NCI-H187 (cell line): ENCODE measurements at regions not wholly inside any gene's neighbourhood (a gene's known extent, or its start where the extent isn't known, plus 50 kb on each side); places are given as distances from the start of the nearest gene placed in this dataset.

ENCODE experiments used
- DNase-seq, 2 experiments: peaks; one replicate each; lab custom pipeline; 2025; lab: John Stamatoyannopoulos, UW

DNA sequence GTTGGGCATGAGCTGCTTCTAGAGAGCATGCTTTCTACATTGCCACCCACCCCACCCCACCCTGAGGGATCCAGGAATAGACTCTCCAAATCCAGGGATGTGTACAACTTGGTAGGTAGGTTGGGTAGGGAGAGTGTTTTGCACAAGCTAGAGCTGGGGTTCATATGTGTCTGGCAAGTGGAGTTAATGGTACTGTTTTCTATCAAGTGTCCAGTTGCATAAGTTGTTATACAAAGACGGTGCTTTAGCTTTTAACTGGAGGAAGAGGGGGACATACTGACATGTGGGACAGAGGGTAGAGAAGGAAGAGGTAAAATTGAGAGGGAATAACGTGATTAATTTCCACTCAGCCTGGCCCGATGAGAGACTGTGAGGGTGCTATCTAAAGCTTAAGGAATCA, 51.0 kb upstream of the TNC start:
- DNase-seq: no peak

DNA sequence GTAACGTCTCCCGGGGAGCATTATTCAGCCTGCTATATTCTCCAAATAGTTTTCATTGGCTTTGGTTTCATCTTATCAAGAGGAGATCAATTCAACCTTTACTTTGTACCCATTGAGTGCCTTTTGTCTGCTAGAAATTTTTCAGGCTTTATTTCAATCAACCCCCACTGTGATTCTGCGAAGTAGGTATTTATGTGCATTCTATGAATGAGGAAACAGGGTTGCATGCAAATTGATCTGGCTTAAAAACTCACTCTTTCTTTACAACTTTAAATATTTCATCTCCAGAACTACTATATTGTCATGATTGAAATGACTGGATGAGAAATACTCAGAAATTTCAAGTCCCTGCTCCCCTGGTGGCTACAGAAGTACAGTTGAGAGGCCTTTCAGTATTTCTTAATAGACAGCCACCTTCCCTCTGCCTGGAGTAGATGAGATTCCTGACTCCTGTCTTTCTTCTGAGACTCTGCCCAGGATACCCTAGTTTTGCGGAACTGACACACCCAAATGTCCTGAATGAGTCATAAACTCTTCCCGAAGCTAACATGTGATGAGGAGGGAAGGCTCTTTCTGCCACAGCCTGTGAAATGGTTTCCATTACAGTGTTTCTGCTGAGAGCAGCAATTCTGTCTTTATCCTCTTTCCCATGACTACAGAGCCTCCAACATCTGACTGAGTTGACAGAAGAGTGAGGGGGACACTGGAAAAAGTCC, 52.6 kb upstream of the TNC start:
- DNase-seq: no peak

DNA sequence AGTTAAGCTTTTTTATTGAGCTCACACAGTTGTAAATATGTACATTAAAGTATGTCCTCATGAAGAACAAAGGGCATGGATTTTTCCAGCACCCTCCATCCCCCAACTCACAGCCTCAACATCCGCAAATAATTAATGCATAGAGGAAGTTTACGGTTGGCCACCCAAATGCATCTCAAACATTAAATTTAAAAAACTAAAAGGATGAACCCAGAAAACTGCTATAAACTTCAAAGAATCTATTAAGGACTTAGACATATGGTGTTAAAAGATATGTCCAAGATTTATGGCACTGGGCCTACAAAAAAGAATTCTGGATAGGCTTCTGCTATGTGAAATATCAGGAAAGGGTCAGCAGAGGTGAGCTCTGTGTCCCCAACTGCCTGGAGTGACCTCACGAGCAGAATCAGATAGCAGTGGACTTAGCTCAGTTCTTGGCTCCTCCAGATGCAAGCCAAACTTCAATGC, 54.0 kb upstream of the TNC start:
- no peak for DNase-seq

DNA sequence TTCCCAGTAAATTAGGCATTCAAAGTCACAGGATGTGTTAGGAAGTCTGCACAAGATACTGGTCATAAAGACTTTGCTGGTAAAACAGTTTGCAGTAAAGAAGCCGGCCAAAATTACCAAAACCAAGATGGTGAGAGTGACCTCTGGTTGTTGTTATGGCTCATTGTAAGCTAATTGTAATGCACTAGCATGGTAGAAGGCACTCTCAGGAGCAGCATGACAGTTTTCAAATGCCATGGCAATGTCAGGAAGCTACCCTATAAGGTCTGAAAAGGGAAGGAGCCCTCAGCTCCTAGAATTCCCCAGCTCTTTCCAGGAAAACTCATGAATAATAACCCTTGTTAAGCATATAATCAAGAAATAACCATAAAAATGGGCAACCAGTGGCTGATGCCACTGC, 64.3 kb upstream of the TNC start:
- no peak for DNase-seq

DNA sequence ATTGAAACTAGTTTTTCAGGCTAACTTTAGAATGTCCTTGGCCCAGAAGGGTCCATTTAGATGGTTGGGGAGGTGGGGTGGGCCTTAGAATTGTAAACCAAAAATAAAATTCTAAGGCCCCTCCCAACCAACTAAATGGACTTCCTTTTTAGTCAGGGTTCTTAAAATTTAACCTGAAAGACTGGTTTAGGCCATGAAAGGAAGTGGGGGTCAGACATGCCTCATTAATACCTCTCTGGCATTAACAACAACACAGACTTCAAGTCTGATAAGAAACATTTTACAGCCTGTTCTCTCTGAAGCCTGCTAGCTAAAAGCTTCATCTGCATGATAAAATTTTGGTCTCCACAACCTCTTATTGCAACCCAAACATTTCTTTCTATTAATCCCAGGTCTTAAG, 65.5 kb upstream of the TNC start:
- no peak for DNase-seq

DNA sequence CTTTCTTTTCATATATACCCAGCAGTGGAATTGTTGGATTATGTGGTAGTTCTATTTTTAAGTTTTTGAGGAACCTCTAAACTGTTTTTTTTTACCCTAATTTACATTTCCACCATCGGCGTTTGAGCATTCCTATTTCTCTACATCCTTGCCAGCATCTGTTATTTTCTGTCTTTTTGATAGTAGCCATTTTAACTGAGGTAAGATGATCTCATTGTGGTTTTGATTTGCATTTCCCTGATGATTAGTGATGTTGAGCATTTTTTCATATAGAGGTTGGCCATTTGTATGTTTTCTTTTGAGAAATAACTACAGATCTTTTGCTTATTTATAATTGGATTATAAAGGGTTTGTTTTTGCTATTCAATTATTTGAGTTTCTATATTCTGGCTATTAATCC, 71.7 kb upstream of the TNC start:
- DNase-seq: no peak

DNA sequence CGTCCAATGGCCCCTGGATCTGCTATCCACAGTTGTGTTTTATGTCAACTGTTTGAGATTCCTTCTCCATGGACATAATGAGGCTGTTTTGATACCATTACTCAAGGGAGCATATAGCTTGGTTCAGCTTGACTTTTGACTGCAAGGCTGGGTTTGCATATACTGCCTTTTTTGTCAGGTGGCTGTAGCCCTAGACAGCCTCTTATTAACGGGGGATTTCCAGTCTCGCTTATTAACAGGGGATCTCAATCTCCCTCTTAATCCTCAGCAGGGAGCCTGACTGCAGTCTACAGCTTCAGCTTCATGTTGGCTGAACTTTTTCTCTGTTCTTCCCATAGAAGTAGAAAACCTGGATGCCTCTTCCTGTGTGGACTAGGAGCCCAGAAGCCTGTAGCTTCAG, 73.7 kb upstream of the TNC start:
- no peak for DNase-seq

DNA sequence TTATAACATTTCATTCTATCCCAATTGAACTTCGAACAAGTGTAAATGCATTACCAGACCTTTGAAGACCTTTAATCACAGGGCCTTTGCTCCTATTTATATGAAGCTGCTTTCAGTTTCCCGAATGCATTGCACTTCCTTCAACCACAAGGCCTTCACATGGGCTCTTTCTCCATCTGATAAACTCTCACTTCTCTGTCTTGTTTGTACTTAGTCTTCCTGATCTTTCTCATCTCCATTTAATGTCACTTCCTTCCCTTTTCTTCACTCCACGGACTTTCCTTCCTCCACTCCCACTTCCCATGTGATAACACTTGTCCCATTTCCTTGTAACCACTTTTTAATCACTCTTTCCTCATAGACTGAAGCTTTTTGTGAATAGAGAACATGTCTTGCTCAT, 74.3 kb upstream of the TNC start:
- DNase-seq: no peak

DNA sequence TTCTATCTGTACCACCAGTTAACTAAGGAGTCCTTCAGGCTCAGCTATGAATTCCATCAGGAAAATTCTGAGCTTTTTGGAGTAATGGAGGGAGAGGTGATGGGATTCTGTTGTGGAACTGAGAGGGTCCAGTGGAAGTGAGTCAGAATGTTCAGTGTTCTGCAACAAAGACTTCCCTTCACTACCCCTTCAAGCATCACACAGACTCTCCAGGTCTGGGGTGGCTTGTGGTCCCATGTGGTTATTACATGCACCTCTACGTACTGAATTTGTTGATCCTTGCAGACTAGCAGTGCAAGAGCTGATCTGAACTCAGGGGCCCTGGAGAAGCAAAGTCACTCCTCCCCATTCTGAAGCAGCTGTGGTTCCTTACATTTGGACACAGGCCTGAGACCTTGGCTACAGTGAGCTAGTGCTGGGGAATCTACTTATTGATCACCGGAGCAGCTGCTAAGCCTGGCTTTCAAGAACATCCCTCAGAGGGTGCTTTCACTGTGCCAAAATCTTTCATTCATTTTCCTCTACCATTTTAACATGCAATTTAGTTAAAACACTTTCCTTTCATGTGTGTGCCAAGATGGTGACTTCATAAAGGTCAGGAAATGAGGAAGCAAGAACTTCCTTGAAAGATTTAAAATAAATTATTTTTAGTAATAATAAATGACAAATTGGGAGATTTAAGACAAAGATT, 75.0 kb upstream of the TNC start:
- DNase-seq: no peak

DNA sequence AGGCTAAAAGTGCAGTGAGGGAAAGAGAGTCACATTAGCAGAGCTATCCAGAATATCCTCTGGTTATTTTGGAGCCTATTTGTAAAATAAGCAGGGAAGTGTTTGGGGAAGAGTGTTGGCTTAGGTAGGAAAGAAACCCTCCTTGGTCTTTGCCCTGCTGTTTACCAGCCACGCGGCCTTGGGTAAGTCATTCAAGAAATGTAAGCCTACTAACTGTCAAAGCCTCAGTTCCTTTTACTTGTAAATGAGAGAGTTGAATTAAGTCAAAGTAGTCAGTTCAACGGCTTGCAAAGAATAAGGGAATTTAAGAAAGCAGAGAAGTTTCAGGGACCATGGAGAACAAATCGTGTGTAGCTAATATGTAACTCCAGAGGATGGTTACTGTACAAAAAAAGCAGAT, 75.8 kb upstream of the TNC start:
- DNase-seq: no peak

DNA sequence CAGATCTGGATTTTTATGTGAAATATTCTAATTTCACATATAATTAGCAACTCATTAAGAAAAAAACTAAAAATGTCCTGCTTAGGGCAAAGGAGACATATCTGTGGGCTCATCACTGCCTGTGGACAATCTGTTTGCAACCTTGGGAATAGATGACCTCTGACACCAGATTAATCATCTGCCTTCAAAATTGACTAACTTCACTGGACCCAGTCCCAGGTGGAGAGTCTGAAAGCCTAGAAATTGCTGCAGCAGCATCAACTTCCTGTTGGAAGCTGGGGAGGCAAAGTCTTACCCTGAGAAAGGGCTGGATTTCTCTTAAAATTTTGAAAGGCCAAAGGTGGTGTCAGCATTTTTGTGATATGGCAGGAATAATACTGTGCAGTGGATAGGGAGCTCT, 76.3 kb upstream of the TNC start:
- no peak for DNase-seq

DNA sequence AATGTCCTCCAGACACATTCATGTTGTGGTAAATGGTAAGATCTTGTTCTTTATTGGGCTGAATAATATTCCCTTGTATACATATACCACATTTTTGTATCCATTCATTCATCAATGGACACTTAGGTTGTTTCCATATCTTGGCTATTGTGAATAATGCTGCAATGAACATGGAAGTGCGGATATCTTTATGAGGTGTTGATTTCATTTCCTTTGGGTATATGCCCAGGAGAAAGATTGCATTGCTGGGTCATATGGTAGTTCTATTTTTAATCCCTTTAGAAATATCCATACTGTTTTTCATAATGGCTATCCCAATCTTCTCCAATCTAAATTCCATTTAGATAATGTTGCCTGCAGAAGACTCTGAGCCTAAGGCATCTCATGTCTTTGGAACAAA, 78.0 kb upstream of the TNC start:
- DNase-seq: no peak

DNA sequence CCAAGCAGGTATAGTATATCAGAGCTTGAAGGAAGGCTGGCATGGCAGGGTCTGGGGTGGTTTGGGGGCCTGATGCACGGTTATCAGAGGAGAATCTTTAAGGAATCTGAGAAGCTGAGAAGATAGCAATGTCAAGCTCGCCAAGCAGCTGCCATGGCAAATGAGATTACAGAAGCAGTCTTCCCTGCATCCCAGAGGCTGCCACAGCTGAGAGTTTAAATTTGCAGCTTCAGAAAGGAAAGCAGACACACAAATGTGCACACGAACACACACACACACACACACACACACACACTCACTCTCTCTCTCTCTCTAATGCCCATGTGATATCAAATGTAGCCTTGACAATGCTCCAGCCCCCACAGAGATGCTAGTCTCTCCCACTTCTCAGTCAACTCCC, 79.0 kb upstream of the TNC start:
- no peak for DNase-seq

DNA sequence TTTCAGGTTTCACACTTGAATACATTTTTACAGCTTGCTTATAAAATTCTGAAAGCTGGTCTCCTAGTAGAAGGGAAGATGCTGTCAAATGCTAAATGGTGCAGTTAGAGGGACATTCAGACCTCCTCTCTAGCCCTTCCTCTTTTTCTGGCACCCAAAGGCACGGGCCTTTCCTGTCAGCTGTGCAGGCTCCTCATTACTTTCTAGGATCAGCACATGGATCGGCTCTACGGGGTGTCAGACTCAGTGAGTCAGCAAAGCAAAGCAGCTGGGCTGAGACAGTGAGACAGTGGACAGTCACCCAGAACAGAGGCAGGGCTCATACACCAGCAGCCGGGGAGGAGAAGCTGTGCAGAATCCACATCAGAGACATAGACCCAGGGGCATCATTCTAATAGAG, 80.0 kb upstream of the TNC start:
- DNase-seq: no peak

DNA sequence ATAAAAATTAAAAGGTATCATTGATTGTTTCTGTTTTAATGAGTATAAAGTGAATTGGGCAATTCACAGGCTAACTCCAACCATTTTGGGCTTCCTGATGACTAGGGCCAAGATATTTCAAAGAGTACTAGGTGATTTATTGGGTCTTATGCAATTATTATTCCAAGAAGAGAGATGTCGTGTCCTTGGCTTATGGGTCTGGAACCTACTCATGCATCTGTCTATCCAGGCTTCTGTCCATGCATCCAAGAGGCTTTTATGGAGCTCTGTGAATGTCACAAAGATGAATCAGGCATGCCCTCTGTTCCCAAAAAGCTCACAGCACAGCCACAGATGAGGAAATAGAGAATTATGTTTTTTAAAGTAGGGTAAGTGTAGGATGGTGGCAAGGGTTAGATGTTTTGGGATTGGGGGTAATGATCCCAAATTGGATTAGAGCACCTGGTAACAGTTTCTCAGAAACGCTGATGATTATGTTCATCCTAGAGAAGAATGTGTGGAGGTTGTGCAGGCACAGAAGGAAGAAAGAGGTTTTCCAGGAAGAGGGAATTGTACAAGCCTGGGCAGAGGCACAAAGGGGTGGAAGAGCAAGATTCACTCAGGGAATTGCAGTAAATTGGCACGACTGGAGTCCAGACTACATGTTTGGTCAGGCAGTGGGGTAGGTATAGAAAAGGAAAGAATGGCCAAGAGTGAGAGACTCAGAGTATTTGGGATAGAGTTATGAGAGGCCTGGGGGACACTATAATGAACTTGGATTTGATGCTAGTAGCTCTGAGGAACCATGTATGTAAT, 83.0 kb upstream of the TNC start:
- DNase-seq: no peak

DNA sequence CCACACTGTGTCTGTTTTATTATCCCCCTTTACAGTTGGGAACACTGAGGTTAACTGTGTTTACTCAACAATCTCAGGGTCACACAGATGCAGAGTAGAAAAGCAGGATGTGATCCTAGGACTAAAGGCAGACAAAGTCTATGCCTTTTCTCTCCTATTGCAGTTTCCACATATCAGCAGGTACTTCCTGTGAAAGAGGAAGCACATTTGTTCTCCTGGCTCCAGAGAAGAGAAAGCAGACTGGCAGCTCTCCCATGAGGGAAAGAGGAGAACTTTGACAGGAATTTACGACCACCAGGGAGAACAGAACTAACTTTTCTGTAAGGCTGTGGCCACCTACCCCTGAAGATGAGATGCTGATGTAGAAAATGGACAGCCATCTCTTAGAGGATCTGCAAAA, 84.2 kb upstream of the TNC start:
- no peak for DNase-seq

DNA sequence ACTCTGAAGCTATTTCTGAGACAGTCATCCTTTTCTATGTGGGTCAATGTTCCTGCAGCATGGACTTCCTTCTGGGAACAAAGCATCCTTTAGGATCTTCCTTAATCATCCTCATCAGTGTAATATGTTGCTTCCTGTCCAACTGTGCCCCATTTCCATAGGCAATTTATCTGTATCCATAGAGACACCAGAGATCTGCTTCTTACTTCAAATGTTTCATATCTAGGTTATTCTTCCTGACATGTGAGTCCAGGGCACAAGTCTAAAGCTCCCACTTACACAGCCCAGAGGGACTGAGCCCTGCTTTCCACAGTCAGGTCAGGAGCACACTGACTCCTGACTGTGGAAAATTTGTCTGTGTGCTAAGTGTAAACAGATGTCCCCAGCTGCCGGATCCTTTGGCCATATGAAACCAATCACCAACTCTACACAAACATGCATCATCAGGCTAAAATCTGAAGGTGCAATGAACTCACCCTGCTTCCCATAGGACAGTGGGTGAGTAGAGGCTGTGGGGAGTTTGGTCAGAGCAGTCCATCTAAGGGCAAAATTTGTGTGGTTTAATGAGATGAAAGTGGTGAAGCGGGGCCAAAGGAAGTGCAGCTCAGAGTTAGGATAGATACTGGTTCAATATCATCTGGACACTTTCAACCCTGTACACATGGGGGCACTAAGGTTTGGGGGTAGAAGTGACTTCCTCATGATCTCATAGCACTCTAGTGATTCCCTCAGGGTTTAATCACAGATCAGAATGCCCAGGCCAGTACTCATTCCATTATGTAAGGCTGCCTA, 85.2 kb upstream of the TNC start:
- DNase-seq: no peak

DNA sequence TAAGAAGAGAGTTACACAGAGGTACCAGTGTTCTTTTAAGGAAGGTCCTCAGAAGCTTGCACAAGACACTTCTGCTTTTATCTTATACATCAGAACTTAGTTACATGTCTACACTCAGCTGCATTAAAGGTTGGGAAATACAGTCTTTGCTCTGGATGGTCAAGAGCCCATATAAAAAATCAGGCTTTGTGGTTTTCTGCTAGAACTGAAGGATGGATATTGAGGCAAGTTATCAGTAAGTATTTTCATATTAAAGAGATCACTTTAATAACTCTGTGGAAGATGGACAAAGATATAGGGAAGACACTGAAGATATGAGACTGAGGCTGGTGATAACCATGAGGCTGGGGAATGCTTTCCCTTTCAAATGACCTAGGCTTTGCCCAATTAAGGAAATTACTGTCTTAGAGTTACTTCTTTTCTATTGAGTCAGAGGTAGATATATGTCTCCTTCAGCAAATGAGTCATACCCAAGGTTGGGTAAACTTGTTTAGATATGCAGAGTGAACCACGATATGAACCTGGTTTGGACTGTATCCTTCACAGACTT, 87.0 kb upstream of the TNC start:
- DNase-seq: no peak

DNA sequence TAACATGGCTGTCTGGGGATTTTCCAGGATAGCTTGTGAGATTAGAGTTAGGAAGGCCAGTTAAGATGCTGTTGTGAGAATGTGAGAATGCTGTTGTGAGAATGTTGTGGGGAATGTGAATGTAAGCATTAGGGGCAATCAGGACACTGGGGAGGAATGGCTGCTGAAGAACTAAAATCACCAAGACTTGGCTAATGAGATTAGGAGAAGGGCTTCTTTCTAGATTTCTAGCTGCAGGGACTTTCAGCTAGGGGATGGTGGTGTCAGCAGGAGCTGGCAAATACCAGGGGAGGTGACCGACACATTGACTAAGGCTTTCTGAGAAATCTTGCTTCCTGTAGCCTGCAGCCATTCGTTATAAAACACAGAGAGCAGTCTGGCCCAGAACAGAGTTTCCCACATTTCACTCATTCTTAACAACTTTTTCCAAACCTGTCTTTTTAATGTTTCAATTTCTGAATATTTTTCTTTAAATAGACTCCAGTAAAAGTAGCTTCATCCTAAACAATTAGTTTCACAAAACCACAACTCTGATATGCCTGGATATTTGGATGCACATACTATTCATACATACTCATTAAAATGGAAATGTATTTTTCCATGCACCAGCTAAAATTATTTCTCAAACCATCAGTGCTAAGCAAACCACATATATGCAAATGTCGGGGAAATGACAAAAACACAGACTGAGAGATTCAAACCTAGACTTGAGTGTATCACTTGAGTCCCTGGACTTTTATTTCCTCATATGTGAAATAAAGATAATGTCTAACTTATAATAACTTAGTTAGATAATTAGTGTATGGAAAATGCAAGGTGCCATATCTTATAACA, 89.3 kb upstream of the TNC start:
- no peak for DNase-seq

DNA sequence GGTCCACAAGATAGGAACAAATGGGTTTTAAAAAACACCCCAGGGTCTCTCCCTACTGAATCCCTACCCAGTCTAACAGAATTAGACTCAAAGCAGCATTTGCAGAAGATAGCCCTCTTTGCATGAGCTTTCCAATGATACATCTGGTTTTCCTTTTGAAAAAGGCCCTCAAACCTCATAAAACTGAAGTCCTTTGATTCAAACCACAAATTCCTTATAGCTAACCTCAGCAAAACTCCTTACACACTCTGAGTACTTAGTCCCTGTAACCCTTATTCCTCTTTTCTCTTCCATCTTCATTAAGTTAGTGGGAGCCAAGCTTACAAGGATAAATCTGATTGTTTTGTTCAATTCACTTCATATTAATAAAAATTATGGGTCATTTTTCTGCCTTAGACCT, 90.5 kb upstream of the TNC start:
- no peak for DNase-seq
